ENCODE measurements at regions not wholly inside any gene's neighbourhood (a gene's known extent, or its start where the extent isn't known, plus 50 kb on each side); places are given as distances from the start of the nearest gene placed in this dataset.

- no peak for TF ChIP-seq CTCF (IDR thresholded peaks at IDR 0.05 in 2 of 3, conservative IDR thresholded peaks at IDR 0.05 in 1 of 3; ENCODE audit: borderline replicate concordance in 1 of 3, insufficient read depth in 1 of 3, low read depth in 2 of 3, low read length in 2 of 3)
- TF ChIP-seq CBX3 (IDR thresholded peaks at IDR 0.05; ENCODE audit: low read depth): no peak
- TF ChIP-seq EZH2 (IDR thresholded peaks at IDR 0.05): no peak
- no peak for TF ChIP-seq SP1 (IDR thresholded peaks at IDR 0.05; ENCODE audit: low read depth)
- no peak for TF ChIP-seq POLR2A (IDR thresholded peaks at IDR 0.05; ENCODE audit: borderline replicate concordance, extremely low read depth, insufficient read depth, insufficient read length)
- TF ChIP-seq REST (IDR thresholded peaks at IDR 0.05; ENCODE audit: low read depth): no peak
- no peak for TF ChIP-seq SRF (IDR thresholded peaks at IDR 0.05; ENCODE audit: low read depth)
- no peak for TF ChIP-seq POLR2AphosphoS5 (IDR thresholded peaks at IDR 0.05; ENCODE audit: low read depth, low read length)
- TF ChIP-seq ZNF274 (IDR thresholded peaks at IDR 0.05; ENCODE audit: low read depth, low read length): no peak
- TF ChIP-seq EZH2phosphoT487 (IDR thresholded peaks at IDR 0.05; ENCODE audit: borderline replicate concordance): no peak
- no peak for TF ChIP-seq MAX (IDR thresholded peaks at IDR 0.05)
- TF ChIP-seq YY1 (IDR thresholded peaks at IDR 0.05; ENCODE audit: extremely low read depth, insufficient replicate concordance, low read depth, low read length): no peak
Measured at GRCh38 chr3:94779699-94780098, 716.8 kb downstream of the NSUN3 start.
